Right lobe of liver (tissue), 4 donors: ENCODE measurements at regions not wholly inside any gene's neighbourhood (a gene's known extent, or its start where the extent isn't known, plus 50 kb on each side); places are given as distances from the start of the nearest gene placed in this dataset.

ENCODE experiments used
- POLR2A ChIP-seq: fragments of 450-650 bp; IDR thresholded peaks from one replicate; pipeline ENCODE4 v1.6.1; 2017; ENCODE audit warnings: antibody characterized with exemption, mild to moderate bottlenecking
- TF ChIP-seq, protein P1 (sequence below), 4 donors: fragments of 200-600 bp in 3 of 4; fragments of 450-650 bp in 1 of 4; IDR thresholded peaks; one replicate each; pipeline versions ENCODE4 v1.5.1 to v1.8.0; 2016 to 2022; ENCODE audit warnings: antibody characterized with exemption in 4 of 4, mild to moderate bottlenecking in 2 of 4
- donor health status: DM: no; HTN: no; CAD: no.
- donor health status: DM: no; HTN: no; CAD: no.
- donor health status: DM: no; HTN: yes; CAD: no.

DNA sequence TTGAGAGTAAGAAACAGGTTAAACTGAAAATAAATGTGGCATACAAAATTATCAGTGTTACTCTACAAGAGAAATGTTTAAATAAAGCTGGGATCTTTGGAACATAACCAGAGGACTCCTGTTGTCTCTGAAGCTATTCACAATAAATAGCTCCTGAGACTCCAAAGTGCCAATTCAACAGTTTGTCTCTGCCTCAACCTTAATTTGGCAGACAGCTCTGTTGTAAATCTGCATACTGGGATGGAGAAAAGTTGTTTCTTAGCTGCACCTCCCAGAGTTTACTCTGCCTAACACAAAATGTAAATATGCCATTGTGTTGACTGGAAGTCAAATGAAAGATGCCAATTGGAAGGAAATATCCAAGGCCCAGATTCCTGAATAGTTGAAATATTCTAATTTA lies 238.5 kb upstream of the EPHA4 start:
- TF ChIP-seq, protein P1, sequence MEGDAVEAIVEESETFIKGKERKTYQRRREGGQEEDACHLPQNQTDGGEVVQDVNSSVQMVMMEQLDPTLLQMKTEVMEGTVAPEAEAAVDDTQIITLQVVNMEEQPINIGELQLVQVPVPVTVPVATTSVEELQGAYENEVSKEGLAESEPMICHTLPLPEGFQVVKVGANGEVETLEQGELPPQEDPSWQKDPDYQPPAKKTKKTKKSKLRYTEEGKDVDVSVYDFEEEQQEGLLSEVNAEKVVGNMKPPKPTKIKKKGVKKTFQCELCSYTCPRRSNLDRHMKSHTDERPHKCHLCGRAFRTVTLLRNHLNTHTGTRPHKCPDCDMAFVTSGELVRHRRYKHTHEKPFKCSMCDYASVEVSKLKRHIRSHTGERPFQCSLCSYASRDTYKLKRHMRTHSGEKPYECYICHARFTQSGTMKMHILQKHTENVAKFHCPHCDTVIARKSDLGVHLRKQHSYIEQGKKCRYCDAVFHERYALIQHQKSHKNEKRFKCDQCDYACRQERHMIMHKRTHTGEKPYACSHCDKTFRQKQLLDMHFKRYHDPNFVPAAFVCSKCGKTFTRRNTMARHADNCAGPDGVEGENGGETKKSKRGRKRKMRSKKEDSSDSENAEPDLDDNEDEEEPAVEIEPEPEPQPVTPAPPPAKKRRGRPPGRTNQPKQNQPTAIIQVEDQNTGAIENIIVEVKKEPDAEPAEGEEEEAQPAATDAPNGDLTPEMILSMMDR (IDR thresholded peaks at IDR 0.05): no peak
- no peak for TF ChIP-seq POLR2A
